Mucosa of rectum (tissue), 2 donors: ENCODE measurements at regions not wholly inside any gene's neighbourhood (a gene's known extent, or its start where the extent isn't known, plus 50 kb on each side); places are given as distances from the start of the nearest gene placed in this dataset.

ENCODE experiments used
- H3K27ac ChIP-seq, 2 donors: one replicate each; pipeline ENCODE4 v1.7.0; 2013; ENCODE audit warnings: inconsistent platforms in 2 of 2, low read depth in 2 of 2, low read length in 2 of 2
- H3K27me3 ChIP-seq, 2 donors: one replicate each; pipeline ENCODE4 v1.7.0; 2013; ENCODE audit warnings: low read length in 2 of 2; ENCODE audit not compliant: control insufficient read depth in 2 of 2, insufficient read depth in 2 of 2
- H3K36me3 ChIP-seq, 2 donors: one replicate each; pipeline ENCODE4 v1.7.0; 2013; ENCODE audit warnings: low read length in 2 of 2; ENCODE audit not compliant: control insufficient read depth in 2 of 2, insufficient read depth in 2 of 2
- H3K4me1 ChIP-seq, 2 donors: one replicate each; pipeline ENCODE4 v1.7.0; 2013; ENCODE audit warnings: low read length in 2 of 2, mild to moderate bottlenecking in 1 of 2; ENCODE audit not compliant: control insufficient read depth in 2 of 2, insufficient read depth in 2 of 2
- H3K4me3 ChIP-seq, 2 donors: one replicate each; pipeline ENCODE4 v1.7.0; 2013; ENCODE audit warnings: low read length in 2 of 2
- H3K9ac ChIP-seq, 2 donors: one replicate each; pipeline ENCODE4 v1.7.0; 2013; ENCODE audit warnings: low read length in 2 of 2, low read depth in 1 of 2, mild to moderate bottlenecking in 1 of 2
- H3K9me3 ChIP-seq, 2 donors: one replicate each; pipeline ENCODE4 v1.7.0; 2013; ENCODE audit warnings: low read length in 2 of 2; ENCODE audit not compliant: control insufficient read depth in 2 of 2
- donor health status: healthy.
- donor health status: Normal muscosa, but diverticular disease.

- Histone ChIP-seq H3K27ac (no peak overlapping the region), H3K9ac (no peak overlapping the region), H3K27me3 (no peaks in the 10 kb centered on the region), H3K4me1 (peaks cover 7 to 8% of the 10 kb centered on the region in 2 donors), H3K4me3 (no peak overlapping the region), H3K36me3 (no peaks in the 10 kb centered on the region), H3K9me3 (no peaks in the 10 kb centered on the region)
These were observed 142.4 kb downstream of the DDX1 start for GRCh38 chr2:15733867-15734673.

DNA sequence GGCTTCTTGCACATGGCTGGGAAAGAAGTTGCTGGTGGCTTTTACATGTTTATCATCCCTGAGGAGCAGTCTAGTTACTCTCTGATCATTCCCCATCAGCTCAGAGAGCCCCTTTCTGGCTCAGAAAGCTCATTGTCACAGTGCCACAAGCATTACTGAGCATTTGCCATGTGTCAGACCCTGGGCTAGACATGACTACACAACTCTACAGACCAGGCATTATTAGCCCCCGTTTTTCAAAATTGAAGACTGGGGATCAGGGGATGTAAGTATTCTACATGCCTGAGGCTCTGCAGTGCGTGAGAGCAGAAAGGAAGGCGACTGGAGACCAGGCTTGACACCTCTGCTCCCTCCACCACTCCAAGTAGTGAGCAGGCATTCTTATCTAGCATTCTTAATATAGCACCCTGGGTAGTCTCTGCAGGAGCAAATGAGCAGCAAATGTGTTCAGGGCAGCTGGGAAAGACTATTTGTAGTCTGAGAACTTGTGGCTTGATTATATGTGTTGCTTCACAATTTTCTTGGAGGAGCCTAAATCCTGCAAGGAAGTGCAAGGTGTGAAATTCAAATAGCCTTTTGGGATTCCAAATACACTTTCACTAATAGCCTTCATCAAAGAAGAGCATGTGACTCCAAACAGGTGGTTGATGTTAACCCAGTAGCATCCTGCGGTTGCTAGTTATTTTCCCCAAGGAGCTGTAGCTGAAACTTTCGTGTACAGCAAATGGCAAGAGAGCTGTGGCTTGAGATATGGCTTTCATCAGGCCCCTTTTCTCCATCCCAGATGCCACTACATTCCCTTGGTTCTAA is 143.2 kb downstream of the DDX1 start:
- peaks cover 7 to 8% of the 10 kb centered on the region in 2 donors for H3K4me1 ChIP-seq
- H3K27me3 ChIP-seq = no peaks in the 10 kb centered on the region
- no peaks in the 10 kb centered on the region for H3K9me3 ChIP-seq
- H3K4me3 ChIP-seq = no peak overlapping the region
- H3K36me3 ChIP-seq = no peaks in the 10 kb centered on the region
- H3K9ac ChIP-seq = no peak overlapping the region
- H3K27ac ChIP-seq = no peak overlapping the region

DNA sequence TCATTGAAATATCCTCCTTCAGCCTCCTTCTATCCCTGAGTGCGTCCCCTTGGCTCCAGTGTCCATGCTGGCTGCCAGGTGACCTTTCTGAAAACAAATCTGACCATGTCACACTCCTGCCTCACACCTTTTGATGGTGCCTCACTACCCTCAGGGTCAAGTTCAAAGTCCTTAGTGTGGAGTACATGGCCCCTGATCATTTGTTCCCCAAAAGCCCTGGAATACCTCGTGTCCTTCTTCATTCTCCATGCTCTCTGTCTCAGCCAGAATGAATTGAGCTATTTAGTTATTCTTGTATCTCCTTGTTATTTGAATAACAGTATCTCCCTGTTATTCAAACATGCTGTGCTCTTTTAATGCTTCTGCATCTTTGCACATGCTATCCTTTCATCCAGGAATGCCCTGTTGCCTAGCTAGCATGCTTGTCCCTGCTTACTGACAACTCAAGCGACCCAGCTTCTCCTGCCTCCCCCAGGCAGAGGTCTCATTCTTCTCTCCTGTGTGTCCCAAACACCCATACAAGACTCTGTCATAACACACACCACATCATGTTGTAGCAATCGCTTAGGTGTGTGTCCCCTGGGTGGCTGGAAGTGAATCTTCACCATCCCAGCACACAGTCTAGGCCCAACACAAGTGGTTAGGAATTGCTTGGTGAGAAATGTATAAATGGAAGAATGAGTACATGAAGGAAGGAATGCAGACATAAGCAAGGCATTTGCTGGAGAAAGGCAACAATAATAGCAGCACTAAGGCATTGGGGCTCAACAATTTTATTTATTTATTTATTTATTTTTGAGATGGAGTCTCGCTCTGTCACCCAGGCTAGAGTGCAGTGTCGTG is 144.0 kb downstream of the DDX1 start:
- Histone ChIP-seq H3K9ac (no peak overlapping the region), H3K4me3 (no peak overlapping the region), H3K27me3 (no peaks in the 10 kb centered on the region), H3K36me3 (no peaks in the 10 kb centered on the region), H3K9me3 (no peaks in the 10 kb centered on the region), H3K4me1 (peaks cover 4 to 5% of the 10 kb centered on the region in 2 donors), H3K27ac (no peak overlapping the region)

GRCh38 chr2:15736396-15737180 is 144.9 kb downstream of the DDX1 start:
- Histone ChIP-seq H3K36me3 (no peaks in the 10 kb centered on the region), H3K4me3 (no peak overlapping the region), H3K4me1 (peaks cover 0 to 3% of the 10 kb centered on the region in 2 donors), H3K9me3 (no peaks in the 10 kb centered on the region), H3K27ac (no peak overlapping the region), H3K9ac (no peak overlapping the region), H3K27me3 (no peaks in the 10 kb centered on the region)

- Histone ChIP-seq H3K36me3 (no peaks in the 10 kb centered on the region), H3K27ac (no peak overlapping the region), H3K4me1 (peaks cover 0 to 3% of the 10 kb centered on the region in 2 donors), H3K27me3 (no peaks in the 10 kb centered on the region), H3K4me3 (no peak overlapping the region), H3K9me3 (no peaks in the 10 kb centered on the region), H3K9ac (no peak overlapping the region)
These were observed 145.9 kb downstream of the DDX1 start for GRCh38 chr2:15737314-15738224.

DNA sequence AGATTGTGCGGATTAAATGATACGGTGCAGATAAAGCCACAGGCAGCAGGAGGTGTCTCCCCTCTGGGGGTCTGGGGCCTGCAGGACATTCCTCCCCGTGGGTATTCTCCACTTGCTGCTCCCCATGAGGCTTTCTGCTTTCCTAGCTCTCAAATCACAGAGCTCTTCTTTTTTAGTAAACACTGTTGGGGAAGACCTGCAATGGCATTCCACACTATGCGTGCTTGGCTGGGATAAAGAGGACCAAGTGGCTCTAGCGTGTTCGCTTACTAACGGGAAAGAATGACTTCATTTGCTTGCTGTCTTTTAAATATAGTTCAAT is 146.5 kb downstream of the DDX1 start:
- no peak overlapping the region for H3K9ac ChIP-seq
- peaks cover 0 to 3% of the 10 kb centered on the region in 2 donors for H3K4me1 ChIP-seq
- no peak overlapping the region for H3K4me3 ChIP-seq
- H3K27me3 ChIP-seq = no peaks in the 10 kb centered on the region
- H3K9me3 ChIP-seq = no peaks in the 10 kb centered on the region
- H3K36me3 ChIP-seq = no peaks in the 10 kb centered on the region
- H3K27ac ChIP-seq = no peak overlapping the region

- no peak overlapping the region for H3K9ac ChIP-seq
- H3K9me3 ChIP-seq = no peaks in the 10 kb centered on the region
- H3K4me1 ChIP-seq = peaks cover 0 to 3% of the 10 kb centered on the region in 2 donors
- H3K4me3 ChIP-seq = no peak overlapping the region
- H3K27me3 ChIP-seq = no peaks in the 10 kb centered on the region
- H3K36me3 ChIP-seq = no peaks in the 10 kb centered on the region
- H3K27ac ChIP-seq = no peak overlapping the region
These were observed 147.3 kb downstream of the DDX1 start for GRCh38 chr2:15738943-15739342.

DNA sequence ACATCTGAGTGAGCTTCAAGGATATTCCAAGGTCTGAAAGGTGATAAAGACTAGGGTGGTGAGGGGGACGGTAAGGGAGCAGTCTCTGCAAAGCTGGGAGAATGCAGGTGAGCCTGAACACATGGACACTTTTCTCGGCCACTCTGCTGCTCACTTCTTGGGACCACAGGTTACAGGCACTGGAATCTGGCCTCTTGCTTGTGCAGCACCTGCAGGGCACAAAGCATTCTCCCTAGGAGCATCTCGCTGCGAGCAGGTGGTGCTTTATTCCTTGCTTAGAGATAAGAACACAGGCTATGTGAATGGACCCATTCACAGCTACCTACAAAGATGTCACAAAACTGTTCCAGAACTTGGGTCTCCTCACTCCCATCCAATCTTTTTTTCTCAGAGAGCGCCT is 153.2 kb downstream of the DDX1 start:
- Histone ChIP-seq H3K4me1 (peaks cover 0 to 2% of the 10 kb centered on the region in 2 donors), H3K9me3 (no peaks in the 10 kb centered on the region), H3K4me3 (no peak overlapping the region), H3K36me3 (no peaks in the 10 kb centered on the region), H3K9ac (no peak overlapping the region), H3K27me3 (no peaks in the 10 kb centered on the region), H3K27ac (no peak overlapping the region)

- Histone ChIP-seq H3K9me3 (no peaks in the 10 kb centered on the region), H3K27ac (no peak overlapping the region), H3K4me3 (no peak overlapping the region), H3K9ac (no peak overlapping the region), H3K4me1 (peaks cover 0 to 3% of the 10 kb centered on the region in 2 donors), H3K36me3 (no peaks in the 10 kb centered on the region), H3K27me3 (no peaks in the 10 kb centered on the region)
These were observed 153.7 kb downstream of the DDX1 start for GRCh38 chr2:15745350-15745749.
